ENCODE measurements at regions not wholly inside any gene's neighbourhood (a gene's known extent, or its start where the extent isn't known, plus 50 kb on each side); places are given as distances from the start of the nearest gene placed in this dataset.

GRCh38 chr14:85453401-85454225 lies 76.3 kb upstream of the FLRT2 start:
- no peak overlapping the region for H3K4me3 ChIP-seq (ENCODE audit: low read depth, low read length)
- no peak for TF ChIP-seq CTCF (IDR thresholded peaks at IDR 0.05; ENCODE audit: low read depth, low read length)

GRCh38 chr14:85454226-85454813 lies 75.6 kb upstream of the FLRT2 start:
- no peak for TF ChIP-seq CTCF (IDR thresholded peaks at IDR 0.05; ENCODE audit: low read depth, low read length)
- no peak overlapping the region for H3K4me3 ChIP-seq (ENCODE audit: low read depth, low read length)

- no peak overlapping the region for H3K4me3 ChIP-seq (ENCODE audit: low read depth, low read length)
- TF ChIP-seq CTCF (IDR thresholded peaks at IDR 0.05; ENCODE audit: low read depth, low read length), result no peak
Measured at GRCh38 chr14:85459361-85460000, 70.5 kb upstream of the FLRT2 start.

DNA sequence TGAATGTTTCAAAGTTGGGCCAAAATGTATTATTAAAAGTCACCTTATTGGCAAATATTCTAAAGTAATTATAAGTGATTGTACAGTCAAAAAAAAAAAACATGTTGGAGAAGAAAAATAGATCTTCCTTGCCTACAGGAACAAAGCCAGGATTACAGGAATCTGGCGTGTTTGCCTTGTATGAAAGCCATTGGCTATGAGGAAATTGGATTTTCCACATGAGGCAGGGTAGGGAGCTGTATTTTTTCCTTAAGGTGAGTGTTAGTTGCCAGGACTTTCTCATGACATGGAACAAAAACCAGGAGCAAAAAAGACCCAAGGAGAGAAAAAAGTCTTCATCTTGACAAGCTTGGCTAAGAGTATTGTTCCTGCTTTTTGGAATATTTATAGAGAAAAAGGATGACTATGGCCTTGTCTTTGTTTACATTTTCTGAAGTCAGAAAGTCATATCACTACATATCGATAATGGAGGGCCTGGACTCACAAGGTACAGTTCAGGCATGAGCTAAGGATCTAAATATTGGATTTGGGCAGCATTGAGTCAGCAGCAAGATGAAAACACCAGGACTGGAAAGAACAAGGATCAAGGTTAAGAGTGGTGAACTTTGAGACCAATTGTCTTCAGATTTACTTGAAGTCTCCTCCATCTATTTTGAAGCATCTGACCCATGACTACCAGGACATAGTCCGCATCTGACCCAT lies 68.4 kb upstream of the FLRT2 start:
- no peak for TF ChIP-seq CTCF (IDR thresholded peaks at IDR 0.05; ENCODE audit: low read depth, low read length)
- H3K4me3 ChIP-seq (ENCODE audit: low read depth, low read length), result no peak overlapping the region

- no peak overlapping the region for H3K4me3 ChIP-seq (ENCODE audit: low read depth, low read length)
- TF ChIP-seq CTCF (IDR thresholded peaks at IDR 0.05; ENCODE audit: low read depth, low read length), result no peak
Measured at GRCh38 chr14:85463512-85463911, 66.4 kb upstream of the FLRT2 start.

GRCh38 chr14:85464135-85464895 lies 65.6 kb upstream of the FLRT2 start:
- no peak for TF ChIP-seq CTCF (IDR thresholded peaks at IDR 0.05; ENCODE audit: low read depth, low read length)
- H3K4me3 ChIP-seq (ENCODE audit: low read depth, low read length), result no peak overlapping the region

Data from WI38 (cell line).